Chondrocyte (in vitro differentiated cells): ENCODE measurements at regions not wholly inside any gene's neighbourhood (a gene's known extent, or its start where the extent isn't known, plus 50 kb on each side); places are given as distances from the start of the nearest gene placed in this dataset.

Source experiments
- DNase-seq: peaks from one replicate; pipeline ENCODE4 v3.0.0; 2021; ENCODE audit warnings: mixed read lengths, low spot score
- H3K27ac Mint-ChIP-seq: one replicate; pipeline ENCODE4 v1.8.0; 2021; ENCODE audit warnings: mild to moderate bottlenecking, moderate library complexity, mixed read lengths; ENCODE audit not compliant: unreplicated experiment
- H3K27me3 Mint-ChIP-seq: 2 replicates; pipeline ENCODE4 v1.8.0; 2021; ENCODE audit warnings: low read depth, mixed read lengths
- H3K36me3 Mint-ChIP-seq: 2 replicates; pipeline ENCODE4 v1.8.0; 2021; ENCODE audit warnings: low read depth, mixed read lengths
- H3K4me1 Mint-ChIP-seq: 2 replicates; pipeline ENCODE4 v1.8.0; 2021; ENCODE audit warnings: low read depth, mild to moderate bottlenecking, mixed read lengths
- H3K4me3 Mint-ChIP-seq: one replicate; pipeline ENCODE4 v1.8.0; 2021; ENCODE audit warnings: mild to moderate bottlenecking, moderate library complexity, mixed read lengths; ENCODE audit not compliant: unreplicated experiment
- H3K9me3 Mint-ChIP-seq: 2 replicates; pipeline ENCODE4 v1.8.0; 2021; ENCODE audit warnings: low read depth, mixed read lengths
- TF ChIP-seq, protein P1 (sequence below): fragments of 200-600 bp; sonication (generic); IDR thresholded peaks from 2 replicates; pipeline ENCODE4 v1.5.0; 2021; ENCODE audit warnings: antibody characterized with exemption, mild to moderate bottlenecking, moderate library complexity

DNA sequence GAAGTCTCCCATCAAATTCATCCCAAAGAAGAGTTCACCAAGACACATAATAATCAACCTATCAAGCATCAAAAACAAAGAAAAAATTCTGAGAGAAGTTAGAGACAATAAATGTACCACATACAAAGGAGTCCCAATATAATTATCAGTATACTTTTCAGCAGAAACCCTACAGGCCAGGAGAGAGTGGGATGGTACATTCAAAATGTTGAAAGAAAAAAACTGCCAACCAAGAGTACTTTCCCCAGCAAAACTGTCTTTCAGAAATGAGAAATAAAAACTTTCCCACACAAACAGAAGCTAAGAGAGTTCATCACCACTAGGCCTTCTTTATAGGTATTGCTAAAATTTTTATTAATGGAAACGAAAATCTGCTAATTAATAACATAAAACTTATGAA, 164.4 kb upstream of the LNX1 start:
- H3K9me3 Mint-ChIP-seq, result peaks cover 26% of the 10 kb centered on the region
- no peaks in the 10 kb centered on the region for H3K4me1 Mint-ChIP-seq
- no peak overlapping the region for H3K4me3 Mint-ChIP-seq
- no peaks in the 10 kb centered on the region for H3K27me3 Mint-ChIP-seq
- TF ChIP-seq, protein P1, sequence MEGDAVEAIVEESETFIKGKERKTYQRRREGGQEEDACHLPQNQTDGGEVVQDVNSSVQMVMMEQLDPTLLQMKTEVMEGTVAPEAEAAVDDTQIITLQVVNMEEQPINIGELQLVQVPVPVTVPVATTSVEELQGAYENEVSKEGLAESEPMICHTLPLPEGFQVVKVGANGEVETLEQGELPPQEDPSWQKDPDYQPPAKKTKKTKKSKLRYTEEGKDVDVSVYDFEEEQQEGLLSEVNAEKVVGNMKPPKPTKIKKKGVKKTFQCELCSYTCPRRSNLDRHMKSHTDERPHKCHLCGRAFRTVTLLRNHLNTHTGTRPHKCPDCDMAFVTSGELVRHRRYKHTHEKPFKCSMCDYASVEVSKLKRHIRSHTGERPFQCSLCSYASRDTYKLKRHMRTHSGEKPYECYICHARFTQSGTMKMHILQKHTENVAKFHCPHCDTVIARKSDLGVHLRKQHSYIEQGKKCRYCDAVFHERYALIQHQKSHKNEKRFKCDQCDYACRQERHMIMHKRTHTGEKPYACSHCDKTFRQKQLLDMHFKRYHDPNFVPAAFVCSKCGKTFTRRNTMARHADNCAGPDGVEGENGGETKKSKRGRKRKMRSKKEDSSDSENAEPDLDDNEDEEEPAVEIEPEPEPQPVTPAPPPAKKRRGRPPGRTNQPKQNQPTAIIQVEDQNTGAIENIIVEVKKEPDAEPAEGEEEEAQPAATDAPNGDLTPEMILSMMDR, result no peak
- H3K27ac Mint-ChIP-seq, result no peak overlapping the region
- DNase-seq, result no peak
- peaks cover 5% of the 10 kb centered on the region for H3K36me3 Mint-ChIP-seq

- H3K36me3 Mint-ChIP-seq, result peaks cover 5% of the 10 kb centered on the region
- peaks cover 24% of the 10 kb centered on the region for H3K9me3 Mint-ChIP-seq
These were observed 160.8 kb upstream of the LNX1 start for GRCh38 chr4:53752124-53752523.

DNA sequence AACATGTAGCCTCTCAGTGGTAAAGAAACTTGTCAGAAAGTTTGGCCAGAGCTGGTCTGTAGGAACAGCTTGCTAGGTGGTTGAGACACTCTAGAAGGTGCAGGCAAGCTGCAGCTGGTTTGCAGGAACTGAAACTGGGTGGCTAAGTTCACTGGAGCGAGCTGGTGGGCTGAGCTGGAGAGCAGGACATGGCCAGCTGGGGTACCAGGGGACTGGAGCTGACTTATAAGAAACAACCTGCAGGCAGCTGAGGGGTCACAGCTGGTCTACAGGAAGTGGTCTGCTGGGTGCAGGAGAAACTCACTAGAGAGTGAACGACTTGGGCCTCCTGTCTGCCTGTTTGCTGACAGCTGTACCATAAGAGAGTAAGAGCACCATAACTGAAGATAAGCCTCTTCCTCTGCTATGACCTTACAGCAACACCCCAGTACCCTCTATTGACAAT, 157.1 kb upstream of the LNX1 start:
- no peak overlapping the region for H3K27ac Mint-ChIP-seq
- TF ChIP-seq, protein P1, result no peak

More at GRCh38 chr4:53752124-53752523, 160.8 kb upstream of the LNX1 start:
- H3K27me3 Mint-ChIP-seq, result no peaks in the 10 kb centered on the region
- DNase-seq, result no peak
- TF ChIP-seq, protein P1, result no peak
- H3K27ac Mint-ChIP-seq, result no peak overlapping the region
- no peak overlapping the region for H3K4me3 Mint-ChIP-seq
- no peaks in the 10 kb centered on the region for H3K4me1 Mint-ChIP-seq

GRCh38 chr4:53747401-53747800, 156.1 kb upstream of the LNX1 start:
- no peaks in the 10 kb centered on the region for H3K9me3 Mint-ChIP-seq
- H3K36me3 Mint-ChIP-seq, result no peaks in the 10 kb centered on the region
- TF ChIP-seq, protein P1, result no peak
- DNase-seq, result no peak
- H3K4me1 Mint-ChIP-seq, result peaks cover 4% of the 10 kb centered on the region
- H3K27ac Mint-ChIP-seq, result no peak overlapping the region
- H3K4me3 Mint-ChIP-seq, result no peak overlapping the region
- no peaks in the 10 kb centered on the region for H3K27me3 Mint-ChIP-seq

More for the DNA sequence above, 157.1 kb upstream of the LNX1 start:
- DNase-seq, result no peak
- peaks cover 4% of the 10 kb centered on the region for H3K4me1 Mint-ChIP-seq
- H3K27me3 Mint-ChIP-seq, result no peaks in the 10 kb centered on the region
- no peak overlapping the region for H3K4me3 Mint-ChIP-seq
- peaks cover 3% of the 10 kb centered on the region for H3K9me3 Mint-ChIP-seq
- peaks cover 1% of the 10 kb centered on the region for H3K36me3 Mint-ChIP-seq

- no peak for DNase-seq
- no peaks in the 10 kb centered on the region for H3K36me3 Mint-ChIP-seq
- TF ChIP-seq, protein P1, result no peak
- H3K4me3 Mint-ChIP-seq, result no peak overlapping the region
- no peaks in the 10 kb centered on the region for H3K27me3 Mint-ChIP-seq
- no peak overlapping the region for H3K27ac Mint-ChIP-seq
- no peaks in the 10 kb centered on the region for H3K9me3 Mint-ChIP-seq
- peaks cover 4% of the 10 kb centered on the region for H3K4me1 Mint-ChIP-seq
These were observed 153.3 kb upstream of the LNX1 start for GRCh38 chr4:53744446-53745160.
